CD4-positive, alpha-beta T cell treated with Interleukin-21 for 1 hour (primary cell): ENCODE measurements at regions not wholly inside any gene's neighbourhood (a gene's known extent, or its start where the extent isn't known, plus 50 kb on each side); places are given as distances from the start of the nearest gene placed in this dataset.

Experiments used
- DNase-seq: peaks from one replicate; pipeline ENCODE4 v3.0.0-alpha.2; 2020

GRCh38 chr10:130636313-130636930 lies 500.2 kb downstream of the GLRX3 start:
- DNase-seq: no peak

GRCh38 chr10:130637089-130637676 lies 501.0 kb downstream of the GLRX3 start:
- no peak for DNase-seq

GRCh38 chr10:130638991-130639390 lies 502.8 kb downstream of the GLRX3 start:
- DNase-seq: no peak

GRCh38 chr10:130642926-130643325 lies 506.7 kb downstream of the GLRX3 start:
- no peak for DNase-seq

GRCh38 chr10:130647341-130647740 lies 511.1 kb downstream of the GLRX3 start:
- no peak for DNase-seq

GRCh38 chr10:130648807-130649206 lies 512.6 kb downstream of the GLRX3 start:
- no peak for DNase-seq

GRCh38 chr10:130652544-130652943 lies 516.4 kb downstream of the GLRX3 start:
- DNase-seq: no peak

GRCh38 chr10:130652964-130653578 lies 516.9 kb downstream of the GLRX3 start:
- DNase-seq: no peak

- DNase-seq: no peak
Observed at GRCh38 chr10:130654726-130655125, 518.5 kb downstream of the GLRX3 start.

- no peak for DNase-seq
Observed at GRCh38 chr10:130655313-130656186, 519.4 kb downstream of the GLRX3 start.

GRCh38 chr10:130656187-130656575 lies 520.0 kb downstream of the GLRX3 start:
- DNase-seq: no peak

GRCh38 chr10:130656582-130657133 lies 520.5 kb downstream of the GLRX3 start:
- no peak for DNase-seq

- no peak for DNase-seq
Observed at GRCh38 chr10:130658687-130659290, 522.6 kb downstream of the GLRX3 start.

GRCh38 chr10:130659528-130659927 lies 523.3 kb downstream of the GLRX3 start:
- DNase-seq: no peak

- no peak for DNase-seq
Observed at GRCh38 chr10:130660266-130660665, 524.1 kb downstream of the GLRX3 start.

GRCh38 chr10:130661419-130661818 lies 525.2 kb downstream of the GLRX3 start:
- no peak for DNase-seq

GRCh38 chr10:130662775-130663174 lies 526.6 kb downstream of the GLRX3 start:
- no peak for DNase-seq

GRCh38 chr10:130664526-130664925 lies 528.3 kb downstream of the GLRX3 start:
- no peak for DNase-seq

- DNase-seq: no peak
Observed at GRCh38 chr10:130666215-130666614, 530.0 kb downstream of the GLRX3 start.

- DNase-seq: no peak
Observed at GRCh38 chr10:130686689-130687300, 550.6 kb downstream of the GLRX3 start.

- DNase-seq: no peak
Observed at GRCh38 chr10:130687566-130687965, 551.4 kb downstream of the GLRX3 start.
